Progenitor cell of endocrine pancreas (in vitro differentiated cells): ENCODE measurements at regions not wholly inside any gene's neighbourhood (a gene's known extent, or its start where the extent isn't known, plus 50 kb on each side); places are given as distances from the start of the nearest gene placed in this dataset.

Source experiments
- DNase-seq: peaks from one replicate; pipeline ENCODE4 v3.0.0; 2021; ENCODE audit warnings: low spot score; ENCODE audit not compliant: unreplicated experiment
- H3K27ac Mint-ChIP-seq: 2 replicates; pipeline ENCODE4 v1.8.0; 2021; ENCODE audit warnings: mild to moderate bottlenecking, moderate library complexity, mixed read lengths
- H3K27me3 Mint-ChIP-seq: 2 replicates; pipeline ENCODE4 v1.8.0; 2021; ENCODE audit warnings: mixed read lengths
- H3K36me3 Mint-ChIP-seq: 2 replicates; pipeline ENCODE4 v1.8.0; 2022; ENCODE audit warnings: mixed read lengths; ENCODE audit not compliant: insufficient read depth
- H3K4me1 Mint-ChIP-seq: 2 replicates; pipeline ENCODE4 v1.8.0; 2021; ENCODE audit warnings: low read depth, mixed read lengths
- H3K4me3 Mint-ChIP-seq: 2 replicates; pipeline ENCODE4 v1.8.0; 2021; ENCODE audit warnings: low read depth, mild to moderate bottlenecking, moderate library complexity, mixed read lengths
- H3K9me3 Mint-ChIP-seq: 2 replicates; pipeline ENCODE4 v1.8.0; 2021; ENCODE audit warnings: low read depth, mixed read lengths
- TF ChIP-seq, protein P1 (sequence below): fragments of 200-600 bp; sonication (generic); IDR thresholded peaks from one replicate; pipeline ENCODE4 v1.5.0; 2021; ENCODE audit warnings: antibody characterized with exemption, mild to moderate bottlenecking; ENCODE audit not compliant: unreplicated experiment

GRCh38 chr2:106749823-106750222 is 136.1 kb downstream of the ST6GAL2 start:
- no peak for DNase-seq
- Mint-ChIP-seq H3K4me1 (peaks cover 3% of the 10 kb centered on the region), H3K36me3 (no peaks in the 10 kb centered on the region), H3K27me3 (no peaks in the 10 kb centered on the region), H3K9me3 (peaks cover 10% of the 10 kb centered on the region), H3K27ac (no peak overlapping the region), H3K4me3 (no peak overlapping the region)
- TF ChIP-seq, protein P1, sequence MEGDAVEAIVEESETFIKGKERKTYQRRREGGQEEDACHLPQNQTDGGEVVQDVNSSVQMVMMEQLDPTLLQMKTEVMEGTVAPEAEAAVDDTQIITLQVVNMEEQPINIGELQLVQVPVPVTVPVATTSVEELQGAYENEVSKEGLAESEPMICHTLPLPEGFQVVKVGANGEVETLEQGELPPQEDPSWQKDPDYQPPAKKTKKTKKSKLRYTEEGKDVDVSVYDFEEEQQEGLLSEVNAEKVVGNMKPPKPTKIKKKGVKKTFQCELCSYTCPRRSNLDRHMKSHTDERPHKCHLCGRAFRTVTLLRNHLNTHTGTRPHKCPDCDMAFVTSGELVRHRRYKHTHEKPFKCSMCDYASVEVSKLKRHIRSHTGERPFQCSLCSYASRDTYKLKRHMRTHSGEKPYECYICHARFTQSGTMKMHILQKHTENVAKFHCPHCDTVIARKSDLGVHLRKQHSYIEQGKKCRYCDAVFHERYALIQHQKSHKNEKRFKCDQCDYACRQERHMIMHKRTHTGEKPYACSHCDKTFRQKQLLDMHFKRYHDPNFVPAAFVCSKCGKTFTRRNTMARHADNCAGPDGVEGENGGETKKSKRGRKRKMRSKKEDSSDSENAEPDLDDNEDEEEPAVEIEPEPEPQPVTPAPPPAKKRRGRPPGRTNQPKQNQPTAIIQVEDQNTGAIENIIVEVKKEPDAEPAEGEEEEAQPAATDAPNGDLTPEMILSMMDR = no peak
